Lung (tissue), 11 donors: ENCODE measurements at regions not wholly inside any gene's neighbourhood (a gene's known extent, or its start where the extent isn't known, plus 50 kb on each side); places are given as distances from the start of the nearest gene placed in this dataset.

Experiments used
- ATAC-seq: fragments of 200-7000 bp; cut with Tn5 transposase; one replicate; pipeline ENCODE4 v1.9.1; 2020; ENCODE audit warnings: moderate number of reproducible peaks; ENCODE audit not compliant: insufficient read depth, low FRiP score
- DNase-seq, 3 donors: peaks; one replicate each; pipeline ENCODE4 v3.0.0-alpha.2; 2013 to 2017
- H3K27ac ChIP-seq, 2 donors: one replicate each; pipeline ENCODE4 v1.5.1; 2013; ENCODE audit warnings: mild to moderate bottlenecking in 2 of 2, moderate library complexity in 2 of 2, control low read depth in 1 of 2, inconsistent platforms in 1 of 2, low read depth in 1 of 2, low read length in 1 of 2
- H3K27me3 ChIP-seq, 3 donors: one replicate each; pipeline ENCODE4 v1.5.1; 2013; ENCODE audit warnings: low read length in 2 of 3; ENCODE audit not compliant: control insufficient read depth in 3 of 3, insufficient read depth in 3 of 3
- H3K36me3 ChIP-seq, 4 donors: one replicate each; pipeline ENCODE4 v1.5.1; 2013; ENCODE audit warnings: low read length in 4 of 4, mild to moderate bottlenecking in 1 of 4, moderate library complexity in 1 of 4; ENCODE audit not compliant: control insufficient read depth in 4 of 4, insufficient read depth in 4 of 4
- H3K4me1 ChIP-seq, 5 donors: one replicate each; pipeline ENCODE4 v1.5.1; 2013; ENCODE audit warnings: low read length in 5 of 5, mild to moderate bottlenecking in 2 of 5, moderate library complexity in 1 of 5; ENCODE audit not compliant: control insufficient read depth in 5 of 5, insufficient read depth in 5 of 5
- H3K4me3 ChIP-seq: one replicate; pipeline ENCODE4 v1.5.1; 2013; ENCODE audit warnings: mild to moderate bottlenecking, control low read depth, moderate library complexity
- H3K9ac ChIP-seq, 2 donors: one replicate each; pipeline ENCODE4 v1.5.1; 2013; ENCODE audit warnings: low read length in 2 of 2, control low read depth in 1 of 2; ENCODE audit not compliant: insufficient read depth in 1 of 2
- H3K9me3 ChIP-seq, 4 donors: one replicate each; pipeline ENCODE4 v1.5.1; 2013; ENCODE audit warnings: low read length in 3 of 4, mild to moderate bottlenecking in 1 of 4, moderate library complexity in 1 of 4; ENCODE audit not compliant: control insufficient read depth in 4 of 4, insufficient read depth in 3 of 4
- CTCF ChIP-seq: IDR thresholded peaks from 2 replicates; pipeline ENCODE4 v1.5.1; 2012; ENCODE audit warnings: mild to moderate bottlenecking; ENCODE audit errors: control extremely low read depth, extremely low read depth
- WGBS, 2 donors: extraction: QIAGEN DNeasy Blood & Tissue Kit; methylation state at CpG; one replicate each; pipeline ENCODE4 v1.1.7; 2013; 5-methylcytosine and 5-hydroxymethylcytosine counted together
- donor health status: control.
- donor health status: control.
- donor health status: Bipolar disorder and iron deficiency.
- donor health status: healthy.
- donor health status: DM: yes; HTN: yes; CAD: no.

DNA sequence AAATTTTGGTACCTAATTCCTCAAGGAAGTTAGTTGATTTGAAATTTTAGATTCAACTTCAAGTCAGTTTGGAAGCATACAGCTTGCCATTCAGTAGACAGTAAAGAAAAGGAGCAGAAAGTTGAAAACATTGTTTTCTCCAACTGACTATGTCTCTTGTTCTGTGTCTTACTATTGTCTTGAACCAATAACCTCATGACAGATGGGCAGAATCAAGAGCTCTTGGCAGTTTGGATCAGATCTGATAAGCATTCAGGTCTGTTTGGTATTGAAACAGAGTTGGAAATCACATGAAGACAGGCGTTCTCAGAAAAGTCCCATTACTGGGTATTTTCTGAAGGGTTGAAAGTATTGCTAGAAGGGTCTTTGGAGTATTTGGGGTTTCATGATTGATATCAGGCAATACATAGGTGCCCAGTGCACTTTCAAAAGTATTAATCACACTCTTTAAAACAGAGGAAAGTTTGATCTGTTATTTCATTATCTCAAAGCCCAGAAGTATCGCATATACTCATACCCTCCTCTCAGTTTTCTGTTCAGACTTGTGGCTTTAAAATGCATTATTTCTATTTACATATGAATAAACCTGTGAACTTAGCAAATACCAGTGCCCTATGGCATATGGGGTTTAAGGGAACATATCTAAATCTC is 428.4 kb upstream of the ZEB2 start:
- H3K27me3 ChIP-seq, result no peaks in the 10 kb centered on the region
- WGBS, 2 donors, result 82 to 98% methylated on average over 2 of the region's 2 CpGs
- ATAC-seq (no peak), DNase-seq (no peak)
- H3K4me1 ChIP-seq, result peaks cover 0 to 20% (median 2%) of the 10 kb centered on the region in 5 donors
- no peaks in the 10 kb centered on the region for H3K36me3 ChIP-seq
- no peak overlapping the region for H3K4me3 ChIP-seq
- H3K9ac ChIP-seq, result no peak overlapping the region
- no peak for TF ChIP-seq CTCF
- no peaks in the 10 kb centered on the region for H3K9me3 ChIP-seq
- no peak overlapping the region for H3K27ac ChIP-seq

DNA sequence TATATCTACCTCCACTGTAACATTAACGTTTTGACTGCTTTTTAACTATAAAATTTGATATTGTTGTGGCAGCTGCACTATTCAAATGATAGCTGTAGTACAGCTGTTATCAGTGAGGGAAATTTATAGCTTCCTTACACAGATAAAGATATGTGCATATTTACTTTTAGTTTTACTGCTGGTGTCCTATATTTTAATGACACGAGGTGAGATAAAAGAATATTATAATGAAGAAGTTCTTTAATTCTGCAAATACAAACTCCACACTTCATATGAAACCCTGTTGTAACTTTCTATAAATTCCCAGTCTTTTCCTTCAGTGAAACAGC is 427.8 kb upstream of the ZEB2 start:
- Histone ChIP-seq H3K9me3 (no peaks in the 10 kb centered on the region), H3K36me3 (no peaks in the 10 kb centered on the region), H3K4me3 (no peak overlapping the region), H3K27me3 (no peaks in the 10 kb centered on the region), H3K27ac (no peak overlapping the region), H3K9ac (no peak overlapping the region), H3K4me1 (peaks cover 0 to 27% (median 2%) of the 10 kb centered on the region in 5 donors)
- 77 to 88% methylated on average over 2 of the region's 2 CpGs for WGBS, 2 donors
- no peak for TF ChIP-seq CTCF
- ATAC-seq, result no peak
- DNase-seq, result no peak

DNA sequence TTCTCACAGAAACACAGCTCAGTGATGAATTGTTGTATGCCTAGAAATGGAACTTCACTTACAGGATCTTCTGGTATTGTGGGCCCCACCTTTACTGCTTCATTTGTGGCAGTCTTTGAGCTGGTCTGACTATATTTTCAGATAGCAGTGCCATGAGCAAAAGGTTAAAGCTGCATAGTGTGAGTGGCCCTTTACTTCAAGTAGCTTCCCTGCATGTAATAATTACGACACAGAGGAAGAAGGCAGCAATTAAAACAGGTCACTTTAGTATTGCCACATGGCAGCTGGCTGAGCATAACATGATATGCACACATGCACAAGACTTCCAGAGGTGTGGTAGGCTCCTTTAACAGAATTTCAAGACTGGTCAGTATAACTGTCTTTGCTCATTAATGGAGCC is 426.3 kb upstream of the ZEB2 start:
- TF ChIP-seq CTCF, result no peak
- Histone ChIP-seq H3K27ac (no peak overlapping the region), H3K4me3 (no peak overlapping the region), H3K9me3 (no peaks in the 10 kb centered on the region), H3K9ac (no peak overlapping the region), H3K4me1 (peaks cover 0 to 30% (median 8%) of the 10 kb centered on the region in 5 donors), H3K27me3 (no peaks in the 10 kb centered on the region), H3K36me3 (no peaks in the 10 kb centered on the region)
- WGBS, 2 donors, result 35 to 57% methylated on average over 1 of the region's 1 CpG
- no peak for DNase-seq
- no peak for ATAC-seq

- no peaks in the 10 kb centered on the region for H3K9me3 ChIP-seq
- H3K36me3 ChIP-seq, result no peaks in the 10 kb centered on the region
- no peak overlapping the region for H3K27ac ChIP-seq
- no peak overlapping the region for H3K9ac ChIP-seq
- ATAC-seq (no peak), DNase-seq (no peak)
- no peak for TF ChIP-seq CTCF
- H3K4me3 ChIP-seq, result no peak overlapping the region
- 89 to 92% methylated on average over 5 of the region's 5 CpGs for WGBS, 2 donors
- H3K27me3 ChIP-seq, result no peaks in the 10 kb centered on the region
- H3K4me1 ChIP-seq, result peaks cover 0 to 35% (median 8%) of the 10 kb centered on the region in 5 donors
These were observed 424.8 kb upstream of the ZEB2 start for GRCh38 chr2:144944546-144945220.
